Endothelial cell of umbilical vein (primary cell): ENCODE measurements at regions not wholly inside any gene's neighbourhood (a gene's known extent, or its start where the extent isn't known, plus 50 kb on each side); places are given as distances from the start of the nearest gene placed in this dataset.

Experiments used
- BruUV-seq: library from RNA; stranded (reverse); fragments of 400-500 nt; replicated peaks from 2 replicates; lab custom pipeline; 2021; lab: Mats Ljungman, UMichigan
- CTCF ChIA-PET: fragments of 300-600, 350-600 bp; sonication (Branson Sonifier 250); formaldehyde crosslinking; loops from one replicate; lab custom pipeline; 2021; ENCODE audit warnings: antibody characterized with exemption, inconsistent platforms; lab: Charles Lee
- POLR2A ChIA-PET: fragments of 300-600, 350-600 bp; sonication (Branson Sonifier 250); formaldehyde crosslinking; loops from one replicate; lab custom pipeline; 2021; ENCODE audit warnings: antibody characterized with exemption, inconsistent platforms; lab: Charles Lee
- DNase-seq: peaks from one replicate; pipeline ENCODE4 v3.0.0-alpha.2; 2011; ENCODE audit warnings: low read depth, low spot score
- FAIRE-seq: peaks from 2 replicates; lab custom pipeline; 2011; peaks lifted over from hg19 to GRCh38; lab: Jason Lieb, UNC
- H2AFZ ChIP-seq: 2 replicates; pipeline ENCODE4 v1.6.0; 2012; ENCODE audit warnings: low read depth, low read length, control low read depth, inconsistent platforms
- H3K27ac ChIP-seq: 2 replicates; pipeline ENCODE4 v1.5.1; 2011; ENCODE audit warnings: low read depth, mild to moderate bottlenecking, control low read depth, low read length, moderate library complexity; ENCODE audit not compliant: insufficient read depth
- H3K27me3 ChIP-seq, 2 experiments: 2 replicates each; pipeline versions ENCODE4 v1.6.0 to v1.6.1; 2011; ENCODE audit warnings: low read length in 2 of 2, mixed read lengths in 1 of 2; ENCODE audit not compliant: control insufficient read depth in 2 of 2, insufficient read depth in 2 of 2
- H3K36me3 ChIP-seq, 2 experiments: 2 replicates in 1 of 2; 3 replicates in 1 of 2; pipeline ENCODE4 v1.5.1; 2011; ENCODE audit warnings: low read length in 2 of 2, mild to moderate bottlenecking in 1 of 2, moderate library complexity in 1 of 2; ENCODE audit not compliant: control insufficient read depth in 2 of 2, insufficient read depth in 2 of 2; ENCODE audit errors: extremely low read depth in 1 of 2
- H3K4me1 ChIP-seq: 3 replicates; pipeline ENCODE4 v1.5.1; 2011; ENCODE audit warnings: mild to moderate bottlenecking, low read length; ENCODE audit not compliant: control insufficient read depth, insufficient read depth; ENCODE audit errors: extremely low read depth
- H3K4me2 ChIP-seq: 2 replicates; pipeline ENCODE4 v1.6.1; 2011; ENCODE audit warnings: low read length, control low read depth, mixed read lengths; ENCODE audit not compliant: insufficient read depth
- H3K4me3 ChIP-seq, 3 experiments: fragments of 200-600 bp in 1 of 3; sonication (generic), shearing (Covaris generic) in 1 of 3; replicated peaks in 1 of 3; 2 replicates each; pipeline ENCODE4 v1.5.1; 2011 to 2016; ENCODE audit warnings: control low read depth in 3 of 3, low read length in 3 of 3, mild to moderate bottlenecking in 2 of 3, inconsistent platforms in 1 of 3, low read depth in 1 of 3, moderate library complexity in 1 of 3; ENCODE audit not compliant: insufficient read depth in 1 of 3
- H3K79me2 ChIP-seq: 2 replicates; pipeline ENCODE4 v1.6.0; 2012; ENCODE audit warnings: low read length, inconsistent platforms; ENCODE audit not compliant: control insufficient read depth, insufficient read depth
- H3K9ac ChIP-seq: replicated peaks from 2 replicates; pipeline ENCODE3; 2011; ENCODE audit warnings: low read length, control low read depth; ENCODE audit not compliant: insufficient read depth; ENCODE audit errors: extremely low read depth
- H3K9me1 ChIP-seq: replicated peaks from 3 replicates; pipeline ENCODE4 v1.6.0; 2011; ENCODE audit warnings: mild to moderate bottlenecking, low read length; ENCODE audit not compliant: control insufficient read depth, insufficient read depth; ENCODE audit errors: extremely low read depth
- H3K9me3 ChIP-seq: replicated peaks from 2 replicates; pipeline ENCODE4 v1.5.1; 2012; ENCODE audit warnings: low read length, inconsistent platforms; ENCODE audit not compliant: control insufficient read depth, insufficient read depth
- H4K20me1 ChIP-seq: replicated peaks from 2 replicates; pipeline ENCODE3; 2011; ENCODE audit warnings: mild to moderate bottlenecking, low read length; ENCODE audit not compliant: control insufficient read depth, insufficient read depth; ENCODE audit errors: extremely low read depth
- EZH2 ChIP-seq: IDR thresholded peaks from 2 replicates; pipeline ENCODE4 v1.6.1; 2012; ENCODE audit warnings: borderline replicate concordance, low read depth, mild to moderate bottlenecking, moderate library complexity, low read length, inconsistent platforms; ENCODE audit not compliant: severe bottlenecking
- FOS ChIP-seq: IDR thresholded peaks from 2 replicates; pipeline ENCODE4 v1.6.1; 2011; ENCODE audit warnings: mild to moderate bottlenecking, low read length, moderate library complexity, borderline replicate concordance; ENCODE audit not compliant: insufficient read depth
- GATA2 ChIP-seq: IDR thresholded peaks from 2 replicates; pipeline ENCODE4 v1.7.0; 2011; ENCODE audit warnings: low read depth, mild to moderate bottlenecking, moderate library complexity, mixed read lengths, low read length; ENCODE audit not compliant: insufficient read length, insufficient read depth
- JUN ChIP-seq: IDR thresholded peaks from 2 replicates; pipeline ENCODE4 v1.6.1; 2011; ENCODE audit warnings: borderline replicate concordance, low read depth; ENCODE audit not compliant: insufficient read length, insufficient read depth
- MYC ChIP-seq: IDR thresholded peaks from one replicate; pipeline ENCODE4 v1.6.1; 2011; ENCODE audit warnings: mild to moderate bottlenecking, low read depth, low read length
- POLR2A ChIP-seq: IDR thresholded peaks from 2 replicates; pipeline ENCODE4 v1.6.1; 2012; ENCODE audit warnings: low read depth, mild to moderate bottlenecking, control low read depth, low read length
- POLR2AphosphoS5 ChIP-seq: IDR thresholded peaks from 2 replicates; pipeline ENCODE4 v1.6.1; 2012; ENCODE audit warnings: low read depth, mild to moderate bottlenecking, control low read depth, low read length, moderate library complexity; ENCODE audit not compliant: insufficient read depth
- dilution Hi-C: fragments of 300-500 bp; cut with MboI; formaldehyde crosslinking; loops from one replicate; pipeline ENCODE4 v1.15.0; 2019; ENCODE audit warnings: low sequenced_read_pairs; ENCODE audit not compliant: extremely low pct_ligation_motif_present
- intact Hi-C: fragments of 100-400 bp; cut with micrococcal nuclease; formaldehyde crosslinking; loops from one replicate; pipeline ENCODE4 v1.10.0; 2022
- TF ChIP-seq, protein P1 (sequence below), 2 donors: IDR thresholded peaks; 1 replicate in 1 of 2; 2 replicates in 1 of 2; pipeline ENCODE4 v1.5.1; 2011; ENCODE audit warnings: low read length in 2 of 2, mild to moderate bottlenecking in 2 of 2, moderate library complexity in 2 of 2, control low read depth in 1 of 2, inconsistent platforms in 1 of 2, low read depth in 1 of 2; ENCODE audit not compliant: insufficient read depth in 1 of 2; ENCODE audit errors: extremely low read depth in 1 of 2
- TF ChIP-seq, protein P2 (sequence below): IDR thresholded peaks from 2 replicates; pipeline ENCODE4 v1.6.1; 2011; ENCODE audit not compliant: insufficient read depth, insufficient read length

DNA sequence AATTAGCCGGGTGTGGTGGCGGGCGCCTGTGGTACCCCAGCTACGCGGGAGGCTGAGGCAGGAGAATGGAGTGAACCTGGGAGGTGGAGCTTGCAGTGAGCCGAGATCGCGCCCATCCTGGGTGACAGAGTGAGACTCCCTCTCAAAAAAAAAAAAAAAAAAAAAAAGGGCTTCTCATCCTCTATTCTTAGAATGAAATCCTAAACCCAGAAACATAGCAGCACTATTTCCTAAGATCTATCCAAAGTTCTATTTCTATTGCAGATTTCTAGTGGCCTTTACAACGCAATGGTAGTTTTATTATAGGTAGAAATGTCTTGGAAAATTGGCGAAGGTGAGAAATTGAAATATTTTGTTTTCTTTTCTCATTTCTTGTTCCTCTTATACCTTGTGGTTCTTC lies 501.0 kb upstream of the SETBP1 start:
- intact Hi-C loops = loop anchor here (10.0 kb wide), 1 partner anchor 55 kb away; no protein-coding TSS in a partner anchor
- ChIA-PET POLR2A (no interaction called here), CTCF (no interaction called here)
- FAIRE-seq = no peak
- H3K4me2 ChIP-seq = no peak overlapping the region
- H3K4me3 ChIP-seq = no peak overlapping the region
- dilution Hi-C loops = no loop called here
- no peaks in the 10 kb centered on the region for H3K9me3 ChIP-seq
- no peaks in the 10 kb centered on the region for H3K27me3 ChIP-seq
- H3K4me1 ChIP-seq = no peaks in the 10 kb centered on the region
- no peaks in the 10 kb centered on the region for H4K20me1 ChIP-seq
- H3K36me3 ChIP-seq = no peaks in the 10 kb centered on the region
- no peaks in the 10 kb centered on the region for H3K79me2 ChIP-seq
- H3K9me1 ChIP-seq = no peaks in the 10 kb centered on the region
- no peak overlapping the region for H3K27ac ChIP-seq
- TF ChIP-seq JUN (no peak), FOS (no peak), POLR2AphosphoS5 (no peak), EZH2 (no peak), MYC (no peak), POLR2A (no peak), GATA2 (no peak)
- TF ChIP-seq, protein P1, sequence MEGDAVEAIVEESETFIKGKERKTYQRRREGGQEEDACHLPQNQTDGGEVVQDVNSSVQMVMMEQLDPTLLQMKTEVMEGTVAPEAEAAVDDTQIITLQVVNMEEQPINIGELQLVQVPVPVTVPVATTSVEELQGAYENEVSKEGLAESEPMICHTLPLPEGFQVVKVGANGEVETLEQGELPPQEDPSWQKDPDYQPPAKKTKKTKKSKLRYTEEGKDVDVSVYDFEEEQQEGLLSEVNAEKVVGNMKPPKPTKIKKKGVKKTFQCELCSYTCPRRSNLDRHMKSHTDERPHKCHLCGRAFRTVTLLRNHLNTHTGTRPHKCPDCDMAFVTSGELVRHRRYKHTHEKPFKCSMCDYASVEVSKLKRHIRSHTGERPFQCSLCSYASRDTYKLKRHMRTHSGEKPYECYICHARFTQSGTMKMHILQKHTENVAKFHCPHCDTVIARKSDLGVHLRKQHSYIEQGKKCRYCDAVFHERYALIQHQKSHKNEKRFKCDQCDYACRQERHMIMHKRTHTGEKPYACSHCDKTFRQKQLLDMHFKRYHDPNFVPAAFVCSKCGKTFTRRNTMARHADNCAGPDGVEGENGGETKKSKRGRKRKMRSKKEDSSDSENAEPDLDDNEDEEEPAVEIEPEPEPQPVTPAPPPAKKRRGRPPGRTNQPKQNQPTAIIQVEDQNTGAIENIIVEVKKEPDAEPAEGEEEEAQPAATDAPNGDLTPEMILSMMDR (IDR thresholded peaks at IDR 0.05; ENCODE audit: extremely low read depth in 1 of 2, insufficient read depth in 1 of 2, low read depth in 1 of 2, low read length in 2 of 2) = no peak
- TF ChIP-seq, protein P2, sequence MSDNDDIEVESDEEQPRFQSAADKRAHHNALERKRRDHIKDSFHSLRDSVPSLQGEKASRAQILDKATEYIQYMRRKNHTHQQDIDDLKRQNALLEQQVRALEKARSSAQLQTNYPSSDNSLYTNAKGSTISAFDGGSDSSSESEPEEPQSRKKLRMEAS = no peak
- DNase-seq = no peak
- H3K9ac ChIP-seq = no peak overlapping the region
- no peak overlapping the region for H2AFZ ChIP-seq
- BruUV-seq = no TSS peak
